ENCODE measurements at regions not wholly inside any gene's neighbourhood (a gene's known extent, or its start where the extent isn't known, plus 50 kb on each side); places are given as distances from the start of the nearest gene placed in this dataset.

- TF ChIP-seq MXI1 (IDR thresholded peaks at IDR 0.05; ENCODE audit: low read depth, low read length) (no peak), NR2C2 (IDR thresholded peaks at IDR 0.05; ENCODE audit: borderline replicate concordance, control insufficient read depth, insufficient read length, low read depth) (no peak), BCL11A (IDR thresholded peaks at IDR 0.05; ENCODE audit: low read depth, low read length) (no peak), CBX3 (IDR thresholded peaks at IDR 0.05; ENCODE audit: borderline replicate concordance, low read depth) (no peak), CTCF (IDR thresholded peaks at IDR 0.05 in 2 of 3, conservative IDR thresholded peaks at IDR 0.05 in 1 of 3; ENCODE audit: control insufficient read depth in 2 of 3, extremely low read depth in 1 of 3, insufficient read depth in 1 of 3, low read depth in 3 of 3, low read length in 3 of 3) (no peak), USF1 (IDR thresholded peaks at IDR 0.05; ENCODE audit: borderline replicate concordance, extremely low read length, insufficient read depth, low read depth, low read length) (no peak), MTA2 (IDR thresholded peaks at IDR 0.05; ENCODE audit: low read depth) (no peak), PML (IDR thresholded peaks at IDR 0.05; ENCODE audit: low read length) (no peak), JUND (IDR thresholded peaks at IDR 0.05; ENCODE audit: low read depth, low read length) (no peak), ESRRA (IDR thresholded peaks at IDR 0.05; ENCODE audit: low read length) (no peak), POLR2AphosphoS5 (IDR thresholded peaks at IDR 0.05; ENCODE audit: low read length) (no peak), POLR2A (IDR thresholded peaks at IDR 0.05; ENCODE audit: low read depth, low read length) (no peak), MTA3 (IDR thresholded peaks at IDR 0.05; ENCODE audit: borderline replicate concordance, low read length) (no peak)
Measured at GRCh38 chr19:28334419-28334818, 878.5 kb downstream of the UQCRFS1 start.
